ENCODE measurements at regions not wholly inside any gene's neighbourhood (a gene's known extent, or its start where the extent isn't known, plus 50 kb on each side); places are given as distances from the start of the nearest gene placed in this dataset.

GRCh38 chr15:47405365-47406162 is 311.7 kb upstream of the SEMA6D start:
- Histone ChIP-seq H3K9me3 (ENCODE audit: control insufficient read depth in 5 of 5, low read length in 5 of 5) (no peaks in the 10 kb centered on the region), H3K4me3 (ENCODE audit: low read depth in 1 of 5, low read length in 5 of 5) (no peak overlapping the region), H3K27ac (ENCODE audit: low read depth, low read length) (no peak overlapping the region), H3K9ac (ENCODE audit: low read length in 5 of 5) (no peak overlapping the region), H3K27me3 (ENCODE audit: control insufficient read depth in 5 of 5, insufficient read depth in 4 of 5, low read length in 5 of 5) (peaks cover 0 to 2% (median 0%) of the 10 kb centered on the region in 5 donors), H3K36me3 (ENCODE audit: control insufficient read depth in 5 of 5, insufficient read depth in 5 of 5, low read length in 5 of 5) (no peaks in the 10 kb centered on the region), H3K4me1 (ENCODE audit: control insufficient read depth in 5 of 5, insufficient read depth in 5 of 5, low read length in 5 of 5) (peaks cover 0 to 10% (median 0%) of the 10 kb centered on the region in 5 donors)

GRCh38 chr15:47407692-47408091 is 309.6 kb upstream of the SEMA6D start:
- Histone ChIP-seq H3K9me3 (ENCODE audit: control insufficient read depth in 5 of 5, low read length in 5 of 5) (no peaks in the 10 kb centered on the region), H3K9ac (ENCODE audit: low read length in 5 of 5) (no peak overlapping the region), H3K4me1 (ENCODE audit: control insufficient read depth in 5 of 5, insufficient read depth in 5 of 5, low read length in 5 of 5) (peaks cover 0 to 11% (median 5%) of the 10 kb centered on the region in 5 donors)

GRCh38 chr15:47409038-47409437 is 308.3 kb upstream of the SEMA6D start:
- Histone ChIP-seq H3K27me3 (ENCODE audit: control insufficient read depth in 5 of 5, insufficient read depth in 4 of 5, low read length in 5 of 5) (peaks cover 0 to under 1% (median 0%) of the 10 kb centered on the region in 5 donors), H3K36me3 (ENCODE audit: control insufficient read depth in 5 of 5, insufficient read depth in 5 of 5, low read length in 5 of 5) (no peaks in the 10 kb centered on the region), H3K27ac (ENCODE audit: low read depth, low read length) (no peak overlapping the region), H3K9ac (ENCODE audit: low read length in 5 of 5) (no peak overlapping the region), H3K4me3 (ENCODE audit: low read depth in 1 of 5, low read length in 5 of 5) (no peak overlapping the region), H3K4me1 (ENCODE audit: control insufficient read depth in 5 of 5, insufficient read depth in 5 of 5, low read length in 5 of 5) (peaks cover 0 to 11% (median 5%) of the 10 kb centered on the region in 5 donors), H3K9me3 (ENCODE audit: control insufficient read depth in 5 of 5, low read length in 5 of 5) (no peaks in the 10 kb centered on the region)

More at GRCh38 chr15:47407692-47408091, 309.6 kb upstream of the SEMA6D start:
- no peak overlapping the region for H3K27ac ChIP-seq (ENCODE audit: low read depth, low read length)
- no peak overlapping the region for H3K4me3 ChIP-seq (ENCODE audit: low read depth in 1 of 5, low read length in 5 of 5)
- no peaks in the 10 kb centered on the region for H3K36me3 ChIP-seq (ENCODE audit: control insufficient read depth in 5 of 5, insufficient read depth in 5 of 5, low read length in 5 of 5)
- peaks cover 0 to 2% (median 0%) of the 10 kb centered on the region in 5 donors for H3K27me3 ChIP-seq (ENCODE audit: control insufficient read depth in 5 of 5, insufficient read depth in 4 of 5, low read length in 5 of 5)

- Histone ChIP-seq H3K27ac (ENCODE audit: low read depth, low read length) (no peak overlapping the region), H3K4me1 (ENCODE audit: control insufficient read depth in 5 of 5, insufficient read depth in 5 of 5, low read length in 5 of 5) (peaks cover 0 to 11% (median 5%) of the 10 kb centered on the region in 5 donors), H3K36me3 (ENCODE audit: control insufficient read depth in 5 of 5, insufficient read depth in 5 of 5, low read length in 5 of 5) (no peaks in the 10 kb centered on the region), H3K27me3 (ENCODE audit: control insufficient read depth in 5 of 5, insufficient read depth in 4 of 5, low read length in 5 of 5) (no peaks in the 10 kb centered on the region), H3K9me3 (ENCODE audit: control insufficient read depth in 5 of 5, low read length in 5 of 5) (no peaks in the 10 kb centered on the region), H3K4me3 (ENCODE audit: low read depth in 1 of 5, low read length in 5 of 5) (no peak overlapping the region), H3K9ac (ENCODE audit: low read length in 5 of 5) (no peak overlapping the region)
Measured at GRCh38 chr15:47409600-47409999, 307.7 kb upstream of the SEMA6D start.

GRCh38 chr15:47410247-47410646 is 307.1 kb upstream of the SEMA6D start:
- Histone ChIP-seq H3K27ac (ENCODE audit: low read depth, low read length) (no peak overlapping the region), H3K9me3 (ENCODE audit: control insufficient read depth in 5 of 5, low read length in 5 of 5) (no peaks in the 10 kb centered on the region), H3K27me3 (ENCODE audit: control insufficient read depth in 5 of 5, insufficient read depth in 4 of 5, low read length in 5 of 5) (no peaks in the 10 kb centered on the region), H3K9ac (ENCODE audit: low read length in 5 of 5) (no peak overlapping the region), H3K4me3 (ENCODE audit: low read depth in 1 of 5, low read length in 5 of 5) (no peak overlapping the region), H3K4me1 (ENCODE audit: control insufficient read depth in 5 of 5, insufficient read depth in 5 of 5, low read length in 5 of 5) (peaks cover 0 to 11% (median 5%) of the 10 kb centered on the region in 5 donors), H3K36me3 (ENCODE audit: control insufficient read depth in 5 of 5, insufficient read depth in 5 of 5, low read length in 5 of 5) (no peaks in the 10 kb centered on the region)

- no peaks in the 10 kb centered on the region for H3K27me3 ChIP-seq (ENCODE audit: control insufficient read depth in 5 of 5, insufficient read depth in 4 of 5, low read length in 5 of 5)
- H3K4me1 ChIP-seq (ENCODE audit: control insufficient read depth in 5 of 5, insufficient read depth in 5 of 5, low read length in 5 of 5), result peaks cover 0 to 11% (median 6%) of the 10 kb centered on the region in 5 donors
- H3K4me3 ChIP-seq (ENCODE audit: low read depth in 1 of 5, low read length in 5 of 5), result no peak overlapping the region
- H3K9ac ChIP-seq (ENCODE audit: low read length in 5 of 5), result no peak overlapping the region
- no peak overlapping the region for H3K27ac ChIP-seq (ENCODE audit: low read depth, low read length)
- no peaks in the 10 kb centered on the region for H3K36me3 ChIP-seq (ENCODE audit: control insufficient read depth in 5 of 5, insufficient read depth in 5 of 5, low read length in 5 of 5)
- no peaks in the 10 kb centered on the region for H3K9me3 ChIP-seq (ENCODE audit: control insufficient read depth in 5 of 5, low read length in 5 of 5)
Measured at GRCh38 chr15:47411733-47412132, 305.6 kb upstream of the SEMA6D start.

- Histone ChIP-seq H3K4me3 (ENCODE audit: low read depth in 1 of 5, low read length in 5 of 5) (no peak overlapping the region), H3K27me3 (ENCODE audit: control insufficient read depth in 5 of 5, insufficient read depth in 4 of 5, low read length in 5 of 5) (no peaks in the 10 kb centered on the region), H3K9ac (ENCODE audit: low read length in 5 of 5) (no peak overlapping the region), H3K4me1 (ENCODE audit: control insufficient read depth in 5 of 5, insufficient read depth in 5 of 5, low read length in 5 of 5) (peaks cover 0 to 11% (median 6%) of the 10 kb centered on the region in 5 donors), H3K9me3 (ENCODE audit: control insufficient read depth in 5 of 5, low read length in 5 of 5) (no peaks in the 10 kb centered on the region), H3K36me3 (ENCODE audit: control insufficient read depth in 5 of 5, insufficient read depth in 5 of 5, low read length in 5 of 5) (no peaks in the 10 kb centered on the region), H3K27ac (ENCODE audit: low read depth, low read length) (no peak overlapping the region)
Measured at GRCh38 chr15:47412136-47412535, 305.2 kb upstream of the SEMA6D start.

GRCh38 chr15:47412802-47413201 is 304.5 kb upstream of the SEMA6D start:
- peaks cover 0 to 11% (median 6%) of the 10 kb centered on the region in 5 donors for H3K4me1 ChIP-seq (ENCODE audit: control insufficient read depth in 5 of 5, insufficient read depth in 5 of 5, low read length in 5 of 5)
- H3K27ac ChIP-seq (ENCODE audit: low read depth, low read length), result no peak overlapping the region
- H3K9ac ChIP-seq (ENCODE audit: low read length in 5 of 5), result no peak overlapping the region
- no peak overlapping the region for H3K4me3 ChIP-seq (ENCODE audit: low read depth in 1 of 5, low read length in 5 of 5)
- no peaks in the 10 kb centered on the region for H3K9me3 ChIP-seq (ENCODE audit: control insufficient read depth in 5 of 5, low read length in 5 of 5)
- H3K27me3 ChIP-seq (ENCODE audit: control insufficient read depth in 5 of 5, insufficient read depth in 4 of 5, low read length in 5 of 5), result no peaks in the 10 kb centered on the region
- H3K36me3 ChIP-seq (ENCODE audit: control insufficient read depth in 5 of 5, insufficient read depth in 5 of 5, low read length in 5 of 5), result no peaks in the 10 kb centered on the region

GRCh38 chr15:47414207-47414606 is 303.1 kb upstream of the SEMA6D start:
- Histone ChIP-seq H3K9ac (ENCODE audit: low read length in 5 of 5) (no peak overlapping the region), H3K4me1 (ENCODE audit: control insufficient read depth in 5 of 5, insufficient read depth in 5 of 5, low read length in 5 of 5) (peaks cover 0 to 10% (median 4%) of the 10 kb centered on the region in 5 donors)

GRCh38 chr15:47415539-47415971 is 301.8 kb upstream of the SEMA6D start:
- H3K4me3 ChIP-seq (ENCODE audit: low read depth in 1 of 5, low read length in 5 of 5), result no peak overlapping the region
- H3K27ac ChIP-seq (ENCODE audit: low read depth, low read length), result no peak overlapping the region
- H3K27me3 ChIP-seq (ENCODE audit: control insufficient read depth in 5 of 5, insufficient read depth in 4 of 5, low read length in 5 of 5), result no peaks in the 10 kb centered on the region
- no peak overlapping the region for H3K9ac ChIP-seq (ENCODE audit: low read length in 5 of 5)
- peaks cover 0 to 10% (median 4%) of the 10 kb centered on the region in 5 donors for H3K4me1 ChIP-seq (ENCODE audit: control insufficient read depth in 5 of 5, insufficient read depth in 5 of 5, low read length in 5 of 5)
- H3K9me3 ChIP-seq (ENCODE audit: control insufficient read depth in 5 of 5, low read length in 5 of 5), result no peaks in the 10 kb centered on the region
- no peaks in the 10 kb centered on the region for H3K36me3 ChIP-seq (ENCODE audit: control insufficient read depth in 5 of 5, insufficient read depth in 5 of 5, low read length in 5 of 5)

More at GRCh38 chr15:47414207-47414606, 303.1 kb upstream of the SEMA6D start:
- H3K27ac ChIP-seq (ENCODE audit: low read depth, low read length), result no peak overlapping the region
- no peaks in the 10 kb centered on the region for H3K9me3 ChIP-seq (ENCODE audit: control insufficient read depth in 5 of 5, low read length in 5 of 5)
- no peaks in the 10 kb centered on the region for H3K36me3 ChIP-seq (ENCODE audit: control insufficient read depth in 5 of 5, insufficient read depth in 5 of 5, low read length in 5 of 5)
- H3K27me3 ChIP-seq (ENCODE audit: control insufficient read depth in 5 of 5, insufficient read depth in 4 of 5, low read length in 5 of 5), result no peaks in the 10 kb centered on the region
- H3K4me3 ChIP-seq (ENCODE audit: low read depth in 1 of 5, low read length in 5 of 5), result no peak overlapping the region

Measured in subcutaneous abdominal adipose tissue (tissue), 5 donors.